Liver (tissue), 8 donors: ENCODE measurements at regions not wholly inside any gene's neighbourhood (a gene's known extent, or its start where the extent isn't known, plus 50 kb on each side); places are given as distances from the start of the nearest gene placed in this dataset.
A peak's percentile ranks its signal among the peaks of the same experiment; 100 is the strongest.

ENCODE experiments used
- DNase-seq: peaks from one replicate; pipeline ENCODE4 v3.0.0-alpha.2; 2017; ENCODE audit warnings: low spot score
- H3K27ac ChIP-seq, 2 donors: one replicate each; pipeline ENCODE4 v1.7.0; 2013; ENCODE audit warnings: inconsistent platforms in 2 of 2, low read length in 2 of 2, control low read depth in 1 of 2, low read depth in 1 of 2, mild to moderate bottlenecking in 1 of 2
- H3K27me3 ChIP-seq, 4 donors: one replicate each; pipeline versions ENCODE4 v1.6.1 to v1.7.0; 2013; ENCODE audit warnings: low read length in 3 of 4, inconsistent platforms in 1 of 4, mild to moderate bottlenecking in 1 of 4, moderate library complexity in 1 of 4; ENCODE audit not compliant: control insufficient read depth in 4 of 4, insufficient read depth in 4 of 4
- H3K36me3 ChIP-seq, 4 donors: one replicate each; pipeline versions ENCODE4 v1.6.1 to v1.7.0; 2013; ENCODE audit warnings: low read length in 3 of 4, mild to moderate bottlenecking in 3 of 4, low read depth in 1 of 4, moderate library complexity in 1 of 4; ENCODE audit not compliant: control insufficient read depth in 4 of 4, insufficient read depth in 3 of 4
- H3K4me1 ChIP-seq, 4 donors: one replicate each; pipeline versions ENCODE4 v1.6.1 to v1.7.0; 2013; ENCODE audit warnings: low read length in 3 of 4, mild to moderate bottlenecking in 3 of 4, moderate library complexity in 1 of 4; ENCODE audit not compliant: control insufficient read depth in 4 of 4, insufficient read depth in 4 of 4
- H3K4me3 ChIP-seq, 3 donors: one replicate each; pipeline versions ENCODE4 v1.6.1 to v1.7.0; 2013; ENCODE audit warnings: low read length in 3 of 3, control low read depth in 1 of 3, low read depth in 1 of 3, mild to moderate bottlenecking in 1 of 3
- H3K9ac ChIP-seq, 2 donors: one replicate each; pipeline ENCODE4 v1.7.0; 2013; ENCODE audit warnings: low read length in 2 of 2, mild to moderate bottlenecking in 2 of 2, moderate library complexity in 2 of 2, control low read depth in 1 of 2, low read depth in 1 of 2
- H3K9me3 ChIP-seq, 4 donors: one replicate each; pipeline versions ENCODE4 v1.6.1 to v1.7.0; 2013; ENCODE audit warnings: low read length in 3 of 4; ENCODE audit not compliant: control insufficient read depth in 4 of 4
- ATF3 ChIP-seq: IDR thresholded peaks from 2 replicates; pipeline ENCODE4 v1.6.1; 2016; ENCODE audit warnings: antibody characterized with exemption
- CTCF ChIP-seq: fragments of 150-350 bp; IDR thresholded peaks from 2 replicates; pipeline ENCODE4 v1.5.1; 2017; ENCODE audit warnings: improper control_type of control experiment, low read depth, low read length; ENCODE audit not compliant: missing input control
- EGR1 ChIP-seq, 2 donors: IDR thresholded peaks; 2 replicates each; pipeline ENCODE4 v1.6.1; 2016 to 2018; ENCODE audit warnings: antibody characterized with exemption in 2 of 2, low read depth in 2 of 2
- FOXA1 ChIP-seq: IDR thresholded peaks from 2 replicates; pipeline ENCODE4 v1.6.1; 2016; ENCODE audit warnings: antibody characterized with exemption
- FOXA2 ChIP-seq: IDR thresholded peaks from 2 replicates; pipeline ENCODE4 v1.6.1; 2016; ENCODE audit warnings: antibody characterized with exemption
- GABPA ChIP-seq, 2 donors: IDR thresholded peaks in 1 of 2; conservative IDR thresholded peaks in 1 of 2; 2 replicates each; pipeline ENCODE4 v1.6.1; 2016; ENCODE audit warnings: antibody characterized with exemption in 2 of 2, mild to moderate bottlenecking in 1 of 2, moderate library complexity in 1 of 2
- HNF4A ChIP-seq, 2 donors: conservative IDR thresholded peaks; 2 replicates each; pipeline ENCODE4 v1.6.1; 2016; ENCODE audit warnings: antibody characterized with exemption in 2 of 2, mild to moderate bottlenecking in 2 of 2
- HNF4G ChIP-seq: IDR thresholded peaks from 2 replicates; pipeline ENCODE4 v1.6.1; 2016; ENCODE audit warnings: antibody characterized with exemption
- JUND ChIP-seq, 2 donors: IDR thresholded peaks; 2 replicates each; pipeline ENCODE4 v1.6.1; 2016; ENCODE audit warnings: antibody characterized with exemption in 2 of 2
- MAX ChIP-seq: IDR thresholded peaks from 2 replicates; pipeline ENCODE4 v1.6.1; 2016; ENCODE audit warnings: antibody characterized with exemption
- NR2F2 ChIP-seq: IDR thresholded peaks from 2 replicates; pipeline ENCODE4 v1.6.1; 2016; ENCODE audit warnings: antibody characterized with exemption
- RAD21 ChIP-seq, 2 donors: IDR thresholded peaks; 2 replicates each; pipeline ENCODE4 v1.6.1; 2016; ENCODE audit warnings: antibody characterized with exemption in 2 of 2, mild to moderate bottlenecking in 2 of 2
- RXRA ChIP-seq, 2 donors: IDR thresholded peaks; 2 replicates each; pipeline ENCODE4 v1.6.1; 2017 to 2018; ENCODE audit warnings: antibody characterized with exemption in 2 of 2, mild to moderate bottlenecking in 1 of 2
- TAF1 ChIP-seq: conservative IDR thresholded peaks from 2 replicates; pipeline ENCODE4 v1.6.1; 2016; ENCODE audit warnings: antibody characterized with exemption, mild to moderate bottlenecking
- YY1 ChIP-seq: IDR thresholded peaks from 2 replicates; pipeline ENCODE4 v1.6.1; 2016; ENCODE audit warnings: antibody characterized with exemption, mild to moderate bottlenecking
- ZBTB33 ChIP-seq: IDR thresholded peaks from 2 replicates; pipeline ENCODE4 v1.6.1; 2016; ENCODE audit warnings: antibody characterized with exemption
- WGBS: extraction: QIAGEN DNeasy Blood & Tissue Kit; methylation state at CpG from one replicate; pipeline ENCODE4 v1.1.7; 2013; 5-methylcytosine and 5-hydroxymethylcytosine counted together
- donor health status: healthy.
- donor health status: healthy.
- donor health status: healthy.
- donor health status: healthy.
- donor health status: healthy.

- no peak for TF ChIP-seq ATF3
- no peak for TF ChIP-seq RXRA (IDR thresholded peaks at IDR 0.05)
- TF ChIP-seq HNF4G: no peak
These were observed 83.0 kb upstream of the RPS6KA2 start (continued) for GRCh38 chr6:166710084-166710483.

GRCh38 chr6:166708460-166708859 lies 81.4 kb upstream of the RPS6KA2 start:
- Histone ChIP-seq H3K27ac (no peak overlapping the region), H3K9me3 (no peaks in the 10 kb centered on the region), H3K9ac (no peak overlapping the region), H3K27me3 (no peaks in the 10 kb centered on the region), H3K4me3 (no peak overlapping the region), H3K4me1 (peaks cover 0 to 11% (median 1%) of the 10 kb centered on the region in 4 donors), H3K36me3 (no peaks in the 10 kb centered on the region)
- no peak for TF ChIP-seq YY1
- no peak for TF ChIP-seq HNF4G
- TF ChIP-seq JUND (IDR thresholded peaks at IDR 0.05): no peak
- TF ChIP-seq ZBTB33: no peak
- no peak for TF ChIP-seq RAD21 (IDR thresholded peaks at IDR 0.05)
- no peak for TF ChIP-seq EGR1 (IDR thresholded peaks at IDR 0.05; ENCODE audit: low read depth in 2 of 2)
- TF ChIP-seq CTCF: no peak
- TF ChIP-seq MAX: no peak
- no peak for TF ChIP-seq TAF1
- no peak for TF ChIP-seq ATF3
- 96% methylated on average over 4 of the region's 4 CpGs for WGBS
- DNase-seq: no peak

- H3K27ac ChIP-seq: no peak overlapping the region
- WGBS: 11% methylated on average over 10 of the region's 10 CpGs
- no peak overlapping the region for H3K9ac ChIP-seq
- TF ChIP-seq EGR1 (IDR thresholded peaks at IDR 0.05; ENCODE audit: low read depth in 2 of 2) (no peak), YY1 (peak; percentile 9), MAX (no peak), RAD21 (IDR thresholded peaks at IDR 0.05) (peak; percentile 55 to 69), GABPA (IDR thresholded peaks at IDR 0.05 in 1 of 2, conservative IDR thresholded peaks at IDR 0.05 in 1 of 2) (no peak), NR2F2 (no peak), HNF4A (conservative IDR thresholded peaks at IDR 0.05) (no peak), CTCF (peak; percentile 37), FOXA2 (no peak), FOXA1 (no peak)
- H3K36me3 ChIP-seq: no peaks in the 10 kb centered on the region
- DNase-seq: peak; percentile 66
- H3K4me1 ChIP-seq: peaks cover 0 to 11% (median 1%) of the 10 kb centered on the region in 4 donors
- H3K9me3 ChIP-seq: no peaks in the 10 kb centered on the region
- H3K4me3 ChIP-seq: no peak overlapping the region
- H3K27me3 ChIP-seq: no peaks in the 10 kb centered on the region
These were observed 80.0 kb upstream of the RPS6KA2 start for GRCh38 chr6:166707045-166707444.
